ENCODE measurements at regions not wholly inside any gene's neighbourhood (a gene's known extent, or its start where the extent isn't known, plus 50 kb on each side); places are given as distances from the start of the nearest gene placed in this dataset.

- TF ChIP-seq CTCF (IDR thresholded peaks at IDR 0.05): no peak
- TF ChIP-seq POLR2A (IDR thresholded peaks at IDR 0.05): no peak
Measured at GRCh38 chr6:93799226-93799625, 379.9 kb upstream of the EPHA7 start.

All from adrenal gland (tissue), 5 donors.